MG63 (cell line): ENCODE measurements at regions not wholly inside any gene's neighbourhood (a gene's known extent, or its start where the extent isn't known, plus 50 kb on each side); places are given as distances from the start of the nearest gene placed in this dataset.

Experiments used
- DNase-seq: peaks from one replicate; pipeline ENCODE4 v3.0.0-alpha.2; 2020
- H3K27me3 ChIP-seq: fragments of 250-450 bp; sonication (Bioruptor Pico); 2 replicates; pipeline ENCODE4 v1.5.1; 2020; ENCODE audit warnings: mild to moderate bottlenecking, moderate library complexity
- H3K36me3 ChIP-seq: fragments of 250-450 bp; sonication (Bioruptor Pico); 2 replicates; pipeline ENCODE4 v1.5.1; 2020; ENCODE audit warnings: mild to moderate bottlenecking, moderate library complexity
- H3K4me3 ChIP-seq: fragments of 250-450 bp; sonication (Bioruptor Pico); 2 replicates; pipeline ENCODE4 v1.5.1; 2020; ENCODE audit warnings: mild to moderate bottlenecking, moderate library complexity
- H3K9me3 ChIP-seq: fragments of 250-450 bp; sonication (Bioruptor Pico); 2 replicates; pipeline ENCODE4 v1.5.1; 2020; ENCODE audit warnings: mild to moderate bottlenecking, moderate library complexity

DNA sequence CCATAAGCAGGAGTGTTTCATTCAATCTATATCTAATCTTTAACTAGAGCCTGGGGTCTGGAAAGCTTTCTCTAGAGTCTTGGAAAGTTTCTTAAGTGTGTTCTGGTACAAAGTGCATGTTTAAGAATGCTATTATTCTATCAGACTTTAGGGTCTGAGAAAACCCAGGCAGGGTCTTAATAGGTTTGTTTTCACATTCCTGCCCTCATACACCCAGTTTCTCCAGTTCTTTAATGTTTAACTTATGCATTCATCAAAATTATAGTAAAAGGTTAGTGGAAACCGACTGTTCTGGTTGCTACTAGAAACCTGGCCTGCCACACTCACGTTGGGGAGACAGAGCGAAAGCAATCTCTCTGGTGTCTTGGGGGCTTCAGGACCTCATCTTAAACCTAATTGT lies 102.9 kb upstream of the WDR72 start:
- no peak overlapping the region for H3K4me3 ChIP-seq
- no peaks in the 10 kb centered on the region; the same call in 1 of the 2 replicates for H3K27me3 ChIP-seq
- DNase-seq = no peak
- H3K36me3 ChIP-seq = no peaks in the 10 kb centered on the region
- H3K9me3 ChIP-seq = no peaks in the 10 kb centered on the region

DNA sequence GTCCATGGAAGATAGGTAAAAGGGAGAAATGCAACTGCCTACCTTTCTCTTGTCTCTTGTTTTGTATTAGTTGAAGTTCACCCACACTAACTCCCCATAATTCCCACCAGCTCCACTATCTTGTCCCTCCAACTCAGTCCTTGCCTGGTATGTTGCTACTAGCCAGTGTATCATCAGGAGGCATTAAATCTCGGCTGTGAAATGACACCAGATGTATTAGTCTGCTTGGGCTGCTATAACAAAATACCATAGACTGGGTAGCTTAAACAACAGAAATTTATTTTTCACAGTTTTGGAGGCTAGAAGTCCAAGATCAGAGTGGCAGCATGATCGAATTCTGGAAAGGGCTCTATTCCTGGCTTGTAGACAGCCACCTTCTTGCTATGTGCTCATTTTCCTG lies 102.3 kb upstream of the WDR72 start:
- no peaks in the 10 kb centered on the region; the same call in 1 of the 2 replicates for H3K27me3 ChIP-seq
- H3K4me3 ChIP-seq = no peak overlapping the region
- no peak for DNase-seq
- H3K36me3 ChIP-seq = no peaks in the 10 kb centered on the region
- H3K9me3 ChIP-seq = no peaks in the 10 kb centered on the region

DNA sequence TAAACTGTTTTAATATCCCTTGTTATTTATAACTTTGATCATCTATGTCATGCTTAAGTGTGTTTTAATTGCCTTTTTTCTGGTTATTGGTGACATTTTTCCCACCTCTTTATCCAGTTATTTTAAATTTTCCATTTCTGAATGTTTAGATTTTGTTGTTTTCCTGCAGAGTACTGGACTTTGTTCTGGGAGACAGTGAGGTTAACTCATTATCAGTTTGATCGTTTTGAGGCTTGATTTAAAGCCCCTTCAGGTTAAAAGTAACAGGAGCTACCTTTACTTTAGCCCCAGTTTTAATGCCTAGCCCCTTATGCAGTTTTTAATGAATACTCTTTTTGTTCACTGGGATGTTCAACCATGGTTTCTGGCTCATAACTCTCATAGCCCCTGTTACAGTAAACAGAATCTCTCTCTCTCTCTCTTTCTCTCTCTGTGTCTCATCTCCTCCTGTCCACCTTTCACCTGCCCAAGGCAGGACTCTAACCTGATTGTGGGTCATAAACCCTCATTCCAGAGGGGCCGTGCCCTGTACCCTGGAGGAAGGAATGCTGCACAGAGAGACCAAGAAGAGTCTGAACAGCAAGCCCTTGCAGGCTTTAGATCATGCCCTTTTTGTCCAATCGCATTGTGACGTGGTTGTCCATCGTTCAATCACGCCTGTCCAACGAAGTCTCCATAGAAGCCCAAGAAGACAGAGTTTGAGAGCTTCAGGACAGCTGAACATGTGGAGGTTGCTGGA lies 91.8 kb upstream of the WDR72 start:
- no peaks in the 10 kb centered on the region for H3K27me3 ChIP-seq

DNA sequence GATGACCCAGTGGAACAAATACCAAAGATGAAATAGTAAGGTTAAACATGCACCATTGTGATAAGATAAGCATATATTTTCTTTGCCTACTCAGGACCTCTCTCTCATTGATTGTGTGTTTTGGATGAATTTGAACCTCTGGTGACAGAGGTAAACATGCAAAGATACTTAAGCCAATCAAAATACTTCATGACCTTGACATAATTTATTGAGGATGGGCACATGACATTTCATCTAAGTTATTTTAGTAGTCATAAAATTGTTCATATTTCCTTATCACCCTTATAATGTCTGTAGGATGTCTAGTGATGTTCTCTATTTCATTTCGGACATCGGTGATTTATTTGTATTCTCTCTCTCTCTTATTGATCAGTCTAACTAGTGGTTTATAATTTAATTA lies 88.3 kb upstream of the WDR72 start:
- Histone ChIP-seq H3K36me3 (no peaks in the 10 kb centered on the region), H3K9me3 (no peaks in the 10 kb centered on the region), H3K27me3 (no peaks in the 10 kb centered on the region), H3K4me3 (no peak overlapping the region)
- no peak for DNase-seq

More for the DNA sequence above, 91.8 kb upstream of the WDR72 start:
- no peaks in the 10 kb centered on the region for H3K36me3 ChIP-seq
- no peaks in the 10 kb centered on the region for H3K9me3 ChIP-seq
- no peak overlapping the region for H3K4me3 ChIP-seq
- DNase-seq = no peak

DNA sequence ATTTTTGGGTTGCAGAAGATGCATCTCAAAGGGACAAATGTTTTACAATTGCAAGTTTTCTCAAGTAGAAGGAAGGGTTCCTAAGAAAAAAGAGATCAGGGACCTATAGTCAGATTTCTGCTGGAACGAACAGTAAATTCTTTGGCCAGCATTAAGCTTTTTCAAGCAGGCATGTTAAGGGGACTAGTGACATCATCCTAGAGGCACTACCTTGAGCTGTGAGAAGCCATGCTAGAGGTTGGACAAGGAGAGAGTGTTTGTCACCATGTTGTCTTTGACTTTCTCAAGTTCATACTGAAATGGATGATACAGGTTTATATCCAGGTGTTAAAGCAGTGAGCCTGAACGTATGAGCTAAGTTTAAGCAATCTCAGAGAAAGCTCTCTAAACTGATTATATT lies 85.2 kb upstream of the WDR72 start:
- Histone ChIP-seq H3K36me3 (no peaks in the 10 kb centered on the region), H3K4me3 (no peak overlapping the region), H3K27me3 (0 out of 2 replicates have a peak, but pooled peaks cover 5% of the 10 kb centered on the region), H3K9me3 (no peaks in the 10 kb centered on the region)
- DNase-seq = no peak

DNA sequence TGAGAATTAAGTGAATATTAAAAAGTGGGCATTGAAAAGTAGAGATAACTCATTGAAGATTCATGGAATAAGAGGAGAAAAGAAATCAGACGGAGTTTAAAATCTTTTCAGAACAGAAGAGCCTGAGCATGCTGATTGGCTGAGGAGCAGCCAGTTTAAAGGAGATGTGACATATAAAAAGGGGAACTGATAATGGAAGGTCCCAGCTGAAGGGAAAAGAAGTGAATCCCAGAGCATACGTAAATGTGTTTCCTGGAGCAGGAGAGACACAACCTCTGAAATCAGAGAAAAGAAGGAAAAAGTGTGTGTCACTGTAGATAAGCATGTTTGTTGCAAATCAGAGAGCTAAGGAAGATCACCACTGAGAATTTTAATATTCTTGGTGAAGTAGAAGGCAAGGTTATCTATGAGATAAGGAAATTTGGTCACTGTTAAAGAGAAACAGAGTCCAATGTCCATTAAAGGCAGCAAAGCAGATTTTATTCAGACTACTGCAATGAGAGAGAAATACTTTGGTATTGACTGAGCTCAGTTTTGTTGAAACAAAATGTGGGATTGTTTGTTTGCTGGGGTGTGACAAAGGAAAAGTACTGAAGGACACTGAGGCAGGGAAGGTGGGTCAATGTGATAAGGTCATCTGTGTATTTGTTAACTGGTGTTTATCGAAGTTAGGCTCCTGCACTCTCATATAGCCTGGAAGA lies 84.6 kb upstream of the WDR72 start:
- DNase-seq = no peak
- Histone ChIP-seq H3K36me3 (no peaks in the 10 kb centered on the region), H3K4me3 (no peak overlapping the region), H3K9me3 (no peaks in the 10 kb centered on the region), H3K27me3 (0 out of 2 replicates have a peak, but pooled peaks cover 5% of the 10 kb centered on the region)

DNA sequence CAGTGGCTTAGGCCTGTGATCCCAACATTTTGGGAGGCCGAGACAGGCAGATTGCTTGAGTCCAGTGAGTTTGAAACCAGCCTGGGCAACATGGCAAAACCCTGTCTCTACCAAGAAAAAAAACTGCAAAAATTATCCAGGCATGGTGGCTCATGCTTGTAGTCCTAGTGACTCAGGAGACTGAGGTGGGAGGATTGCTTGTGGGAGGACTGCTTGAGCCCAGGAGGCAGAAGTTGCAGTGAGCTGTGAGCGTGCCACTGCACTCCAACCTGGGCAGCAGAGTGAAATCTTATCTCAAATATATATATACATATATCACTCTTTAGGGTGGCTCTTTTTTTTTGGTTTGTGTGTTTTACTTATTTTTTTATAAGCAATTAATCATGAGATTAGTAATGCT lies 83.7 kb upstream of the WDR72 start:
- Histone ChIP-seq H3K4me3 (no peak overlapping the region), H3K36me3 (no peaks in the 10 kb centered on the region), H3K27me3 (0 out of 2 replicates have a peak, but pooled peaks cover 5% of the 10 kb centered on the region), H3K9me3 (no peaks in the 10 kb centered on the region)
- DNase-seq = no peak

DNA sequence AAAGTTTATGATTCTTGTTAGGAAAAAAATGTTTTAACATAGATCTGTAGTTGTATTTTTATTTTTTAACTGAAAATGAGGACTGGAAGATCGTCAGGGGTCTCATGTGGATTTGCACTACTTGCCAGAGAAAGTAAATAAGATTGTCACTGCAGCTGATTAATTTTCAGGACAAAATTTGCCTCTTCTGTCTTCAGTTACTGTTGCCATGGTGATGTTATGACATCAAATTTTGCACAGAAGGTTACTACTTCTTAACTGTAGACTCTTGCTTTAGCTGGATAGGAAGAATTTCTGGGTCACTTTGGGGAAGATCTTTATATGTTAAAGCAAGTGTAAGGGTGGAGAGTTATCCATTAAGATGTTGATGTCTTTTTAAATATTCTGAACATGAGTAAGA lies 82.2 kb upstream of the WDR72 start:
- Histone ChIP-seq H3K9me3 (no peaks in the 10 kb centered on the region), H3K27me3 (0 out of 2 replicates have a peak, but pooled peaks cover 5% of the 10 kb centered on the region), H3K4me3 (no peak overlapping the region), H3K36me3 (no peaks in the 10 kb centered on the region)
- no peak for DNase-seq

DNA sequence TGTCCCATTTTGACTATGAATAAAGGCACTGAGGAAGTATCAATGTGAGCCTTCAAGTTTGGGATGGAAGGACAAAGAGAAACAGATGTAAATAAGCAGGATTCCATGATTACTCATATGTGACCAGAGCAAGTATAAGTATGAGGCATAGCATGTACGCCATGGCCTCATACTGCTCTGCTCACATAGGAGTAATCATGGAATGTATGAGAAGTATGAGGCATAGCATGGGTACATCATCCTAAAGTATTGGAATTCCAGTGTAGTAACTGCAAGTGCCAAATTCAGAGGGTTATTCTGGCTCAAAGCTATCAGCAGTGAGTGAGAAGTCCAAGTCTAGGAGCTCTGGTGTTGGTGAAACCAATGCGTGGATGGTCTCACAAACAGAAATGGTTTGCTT lies 81.2 kb upstream of the WDR72 start:
- Histone ChIP-seq H3K9me3 (no peaks in the 10 kb centered on the region), H3K36me3 (no peaks in the 10 kb centered on the region), H3K4me3 (no peak overlapping the region), H3K27me3 (0 out of 2 replicates have a peak, but pooled peaks cover 5% of the 10 kb centered on the region)
- no peak for DNase-seq

DNA sequence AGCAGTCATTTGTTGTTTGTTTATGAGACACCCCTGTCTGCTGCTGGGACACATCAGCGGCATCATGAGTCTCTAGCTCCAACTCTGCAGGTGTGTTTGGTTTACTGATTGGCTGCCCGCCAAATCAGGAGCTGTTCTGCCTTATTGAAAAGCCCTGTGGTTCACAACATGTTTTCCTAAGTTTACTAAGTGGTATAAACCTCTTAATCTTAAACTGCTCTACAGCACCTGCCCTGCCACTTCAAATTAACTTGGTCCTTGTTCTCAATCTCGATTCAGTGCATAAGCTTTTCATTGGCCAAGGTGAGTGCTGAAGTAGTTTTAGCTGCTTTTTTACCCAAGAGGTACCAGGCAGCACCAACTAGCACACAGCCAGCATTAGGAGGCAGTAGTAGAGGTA lies 77.8 kb upstream of the WDR72 start:
- 0 out of 2 replicates have a peak, but pooled peaks cover 5% of the 10 kb centered on the region for H3K27me3 ChIP-seq
- H3K36me3 ChIP-seq = no peaks in the 10 kb centered on the region
- no peaks in the 10 kb centered on the region for H3K9me3 ChIP-seq
- H3K4me3 ChIP-seq = no peak overlapping the region
- no peak for DNase-seq

DNA sequence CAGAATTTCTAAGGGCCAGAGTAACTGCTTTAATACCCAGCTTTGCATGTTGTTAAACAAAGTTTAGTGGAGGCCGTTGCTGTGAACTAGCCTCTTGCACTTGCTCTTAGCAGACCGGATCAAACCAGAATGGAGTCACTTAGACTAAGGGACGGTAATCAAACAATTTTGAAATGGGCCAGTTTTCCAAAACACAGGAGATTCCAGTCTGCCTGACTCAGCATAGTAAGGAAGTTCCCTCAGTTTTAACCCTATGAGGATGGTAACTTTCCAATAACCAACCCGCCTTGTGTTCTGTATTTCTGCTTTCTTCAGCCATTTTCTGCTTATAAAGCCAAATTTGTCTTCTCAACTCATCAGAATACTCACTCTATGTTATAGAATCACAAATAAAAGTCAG lies 77.2 kb upstream of the WDR72 start:
- Histone ChIP-seq H3K4me3 (no peak overlapping the region), H3K27me3 (0 out of 2 replicates have a peak, but pooled peaks cover 5% of the 10 kb centered on the region), H3K9me3 (no peaks in the 10 kb centered on the region), H3K36me3 (no peaks in the 10 kb centered on the region)
- no peak for DNase-seq

DNA sequence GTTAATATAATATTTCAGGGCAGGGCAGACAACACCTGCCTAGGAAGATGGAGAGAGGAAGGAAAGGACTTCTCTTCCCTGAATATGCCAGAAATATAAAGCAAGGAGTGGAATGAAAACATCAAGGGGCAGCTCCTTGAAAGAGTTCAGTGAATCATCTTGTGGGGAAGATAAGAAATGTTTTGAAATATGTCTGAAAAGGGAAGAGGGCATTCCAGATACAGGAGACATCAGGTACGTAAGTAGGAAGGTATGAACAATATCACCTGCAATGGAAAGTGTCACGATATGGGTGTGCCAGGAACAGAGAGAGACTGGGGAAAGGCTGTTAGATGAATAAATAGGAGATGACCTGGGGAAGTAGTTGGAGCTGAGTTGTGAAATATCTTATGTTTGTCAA lies 75.8 kb upstream of the WDR72 start:
- Histone ChIP-seq H3K27me3 (0 out of 2 replicates have a peak, but pooled peaks cover 2% of the 10 kb centered on the region), H3K4me3 (no peak overlapping the region), H3K9me3 (no peaks in the 10 kb centered on the region), H3K36me3 (no peaks in the 10 kb centered on the region)
- no peak for DNase-seq

DNA sequence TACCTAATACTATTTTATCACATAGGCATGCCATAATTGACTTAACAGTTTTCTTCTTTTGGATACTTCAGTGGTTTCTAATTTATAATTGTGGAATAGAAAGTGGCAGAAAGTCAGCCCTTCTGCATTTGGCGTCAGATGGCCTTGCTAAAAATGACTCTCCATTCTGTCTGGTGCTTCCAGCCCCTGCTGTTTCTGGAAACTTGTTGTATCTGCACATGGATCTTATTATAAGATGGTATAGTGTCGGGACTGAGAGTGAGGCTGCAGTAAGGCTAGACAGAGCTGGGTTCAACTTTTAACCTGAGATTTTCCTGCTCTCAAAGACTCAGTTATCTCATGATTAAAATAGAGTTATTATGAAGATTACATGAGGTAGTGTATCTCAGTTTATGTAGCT lies 74.8 kb upstream of the WDR72 start:
- H3K36me3 ChIP-seq = no peaks in the 10 kb centered on the region
- no peaks in the 10 kb centered on the region for H3K27me3 ChIP-seq
- no peak for DNase-seq
- no peaks in the 10 kb centered on the region for H3K9me3 ChIP-seq
- H3K4me3 ChIP-seq = no peak overlapping the region

DNA sequence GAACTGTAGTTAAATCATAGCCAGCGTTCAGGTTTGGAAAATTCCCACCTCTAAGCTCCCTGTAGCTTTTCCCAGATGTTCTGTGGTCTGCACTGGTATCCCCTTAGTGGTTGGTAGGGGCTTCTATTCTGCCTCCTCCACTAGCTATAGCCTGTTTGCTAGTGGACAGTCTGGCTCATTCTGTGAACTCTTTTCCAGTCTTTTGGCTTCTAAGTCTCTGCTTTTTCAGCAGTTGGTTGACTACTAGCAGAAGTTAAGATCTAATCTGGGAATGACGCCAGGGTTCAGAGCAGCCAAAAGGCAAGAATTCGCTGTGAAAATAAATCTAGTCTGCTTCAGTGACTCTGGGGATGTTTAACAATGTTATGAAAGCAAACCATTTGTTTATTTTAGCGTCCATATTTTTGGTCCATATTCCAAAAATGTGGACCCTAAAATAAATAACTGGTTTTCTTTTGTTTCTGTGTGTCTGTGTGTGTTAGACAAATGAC lies 73.7 kb upstream of the WDR72 start:
- Histone ChIP-seq H3K9me3 (no peaks in the 10 kb centered on the region), H3K4me3 (no peak overlapping the region), H3K36me3 (no peaks in the 10 kb centered on the region), H3K27me3 (no peaks in the 10 kb centered on the region)
- DNase-seq = peak; percentile 66

DNA sequence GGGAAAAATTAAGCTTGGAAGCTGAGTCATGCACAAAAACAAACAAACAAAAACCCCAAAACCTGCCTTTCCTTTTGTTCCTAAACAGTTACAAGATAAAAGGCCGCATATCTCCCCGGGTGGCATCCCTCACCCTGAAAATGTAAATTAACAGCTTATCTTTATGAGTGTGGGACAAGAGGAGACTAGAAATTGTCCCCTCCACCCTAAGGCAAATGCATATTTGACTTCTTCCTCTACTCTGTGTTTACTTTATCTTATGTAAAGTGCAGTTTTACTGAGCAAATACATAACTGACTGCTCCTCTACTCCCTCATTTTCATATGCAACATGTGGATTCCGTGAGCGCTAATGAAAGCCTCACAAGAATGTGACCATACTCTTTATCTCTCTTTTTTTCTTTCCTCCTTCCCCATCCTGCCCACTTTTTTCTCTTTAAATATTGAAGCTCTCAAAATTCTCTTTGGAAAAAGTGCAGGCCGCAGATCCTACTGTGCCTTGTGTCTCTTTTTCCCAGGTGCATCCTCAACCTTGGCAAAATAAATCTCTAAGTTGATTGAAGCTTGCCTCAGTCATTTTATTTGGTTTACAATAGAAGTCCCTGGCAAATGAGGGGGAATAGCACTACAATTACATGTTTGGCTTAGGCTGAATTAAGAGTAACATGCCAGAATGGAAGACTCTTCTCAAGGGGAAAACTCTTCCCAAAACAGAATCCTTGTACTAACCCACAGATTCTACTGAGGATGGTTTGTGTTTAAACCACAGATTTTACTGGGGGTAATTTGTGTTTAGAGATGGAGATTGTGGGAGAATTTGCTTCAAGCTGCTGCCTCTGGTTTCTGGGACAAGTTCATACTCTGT lies 72.7 kb upstream of the WDR72 start:
- no peaks in the 10 kb centered on the region for H3K36me3 ChIP-seq
- no peak overlapping the region for H3K4me3 ChIP-seq
- no peak for DNase-seq
- H3K27me3 ChIP-seq = no peaks in the 10 kb centered on the region
- no peaks in the 10 kb centered on the region for H3K9me3 ChIP-seq

DNA sequence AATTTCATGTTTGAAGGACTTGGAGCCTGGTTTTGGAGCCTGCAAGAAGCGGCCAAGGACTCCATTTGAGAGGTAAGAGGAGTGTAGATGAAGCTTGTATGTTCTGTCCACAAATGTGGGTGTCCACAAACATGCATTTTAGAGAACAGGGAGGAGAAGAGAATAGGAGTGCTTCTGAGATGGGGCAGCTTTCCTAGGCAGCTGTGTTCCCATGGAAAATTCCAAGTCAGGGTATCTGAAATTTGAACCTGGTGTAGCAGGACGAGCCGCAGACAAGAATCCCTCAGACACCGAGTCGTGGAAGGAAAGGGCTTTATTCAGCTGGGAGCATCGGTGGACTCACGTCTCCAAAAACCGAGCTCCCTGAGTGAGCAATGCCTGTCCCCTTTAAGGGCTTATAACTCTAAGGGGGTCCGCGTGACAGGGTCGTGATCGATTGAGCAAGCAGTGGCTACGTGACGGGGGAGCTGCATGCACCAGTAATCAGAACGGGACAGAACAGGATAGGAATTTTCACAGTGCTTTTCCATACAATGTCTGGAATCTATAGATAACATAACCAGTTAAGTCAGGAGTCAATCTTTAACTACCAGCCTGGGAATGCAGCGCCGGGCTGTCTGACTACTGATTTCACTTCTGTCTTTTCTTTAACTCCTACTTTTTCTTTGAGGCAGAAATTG lies 71.4 kb upstream of the WDR72 start:
- H3K27me3 ChIP-seq = no peaks in the 10 kb centered on the region
- H3K36me3 ChIP-seq = no peaks in the 10 kb centered on the region
- H3K4me3 ChIP-seq = no peak overlapping the region
- no peaks in the 10 kb centered on the region for H3K9me3 ChIP-seq
- no peak for DNase-seq
